ENCODE measurements at regions not wholly inside any gene's neighbourhood (a gene's known extent, or its start where the extent isn't known, plus 50 kb on each side); places are given as distances from the start of the nearest gene placed in this dataset.

DNA sequence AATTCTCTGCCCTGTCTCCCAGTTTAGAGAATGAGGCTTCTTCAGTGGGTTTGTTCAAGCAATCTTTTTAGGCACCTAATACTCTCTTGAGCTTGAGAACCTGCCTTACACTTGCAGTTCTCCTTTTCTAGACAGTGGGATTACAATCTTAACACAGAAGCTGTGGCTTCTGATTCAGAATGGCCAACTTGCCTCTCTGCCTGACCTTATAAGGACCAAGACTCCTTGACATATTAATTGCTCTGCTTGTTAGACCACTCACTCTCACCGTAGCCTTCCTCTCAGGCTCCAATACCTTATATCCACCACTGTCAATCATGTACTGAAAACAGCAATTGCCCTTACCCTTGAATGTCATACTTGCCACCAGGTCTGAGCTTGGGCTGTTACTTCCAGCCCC lies 338.7 kb upstream of the MAOA start (continued):
- TF ChIP-seq BRCA1 (IDR thresholded peaks at IDR 0.05; ENCODE audit: low read depth, low read length) (no peak), TAF7 (optimal IDR thresholded peaks at IDR 0.05; ENCODE audit: borderline replicate concordance, low read depth, low read length) (no peak), SAP30 (IDR thresholded peaks at IDR 0.05; ENCODE audit: insufficient read depth, insufficient replicate concordance, low read length) (no peak)
- TF ChIP-seq, protein P1, sequence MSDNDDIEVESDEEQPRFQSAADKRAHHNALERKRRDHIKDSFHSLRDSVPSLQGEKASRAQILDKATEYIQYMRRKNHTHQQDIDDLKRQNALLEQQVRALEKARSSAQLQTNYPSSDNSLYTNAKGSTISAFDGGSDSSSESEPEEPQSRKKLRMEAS (IDR thresholded peaks at IDR 0.05): no peak
- TF ChIP-seq, protein P2, sequence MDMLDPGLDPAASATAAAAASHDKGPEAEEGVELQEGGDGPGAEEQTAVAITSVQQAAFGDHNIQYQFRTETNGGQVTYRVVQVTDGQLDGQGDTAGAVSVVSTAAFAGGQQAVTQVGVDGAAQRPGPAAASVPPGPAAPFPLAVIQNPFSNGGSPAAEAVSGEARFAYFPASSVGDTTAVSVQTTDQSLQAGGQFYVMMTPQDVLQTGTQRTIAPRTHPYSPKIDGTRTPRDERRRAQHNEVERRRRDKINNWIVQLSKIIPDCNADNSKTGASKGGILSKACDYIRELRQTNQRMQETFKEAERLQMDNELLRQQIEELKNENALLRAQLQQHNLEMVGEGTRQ (IDR thresholded peaks at IDR 0.05; ENCODE audit: low read length): no peak
